ENCODE measurements at regions not wholly inside any gene's neighbourhood (a gene's known extent, or its start where the extent isn't known, plus 50 kb on each side); places are given as distances from the start of the nearest gene placed in this dataset.

DNA sequence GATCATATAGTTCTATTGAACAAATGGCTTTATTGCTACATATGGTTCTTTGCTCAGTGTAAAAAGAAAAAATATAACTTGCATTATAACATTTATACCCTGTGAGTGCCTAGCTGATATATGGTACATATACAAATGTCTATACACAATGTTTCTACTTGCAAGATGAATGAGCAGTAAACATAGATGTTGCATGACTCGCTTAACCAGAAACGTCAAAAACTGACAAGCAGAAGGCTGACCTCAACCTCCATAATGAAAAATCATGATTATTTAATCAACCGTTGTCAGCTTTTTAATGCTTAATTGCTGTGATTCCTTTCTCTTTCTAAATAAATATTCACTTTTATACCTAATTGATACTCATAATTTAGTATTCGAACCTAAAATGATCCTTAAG is 183.3 kb downstream of the PTN start:
- H3K4me3 ChIP-seq (ENCODE audit: low read depth, low read length) = no peak overlapping the region
- TF ChIP-seq, protein P1, sequence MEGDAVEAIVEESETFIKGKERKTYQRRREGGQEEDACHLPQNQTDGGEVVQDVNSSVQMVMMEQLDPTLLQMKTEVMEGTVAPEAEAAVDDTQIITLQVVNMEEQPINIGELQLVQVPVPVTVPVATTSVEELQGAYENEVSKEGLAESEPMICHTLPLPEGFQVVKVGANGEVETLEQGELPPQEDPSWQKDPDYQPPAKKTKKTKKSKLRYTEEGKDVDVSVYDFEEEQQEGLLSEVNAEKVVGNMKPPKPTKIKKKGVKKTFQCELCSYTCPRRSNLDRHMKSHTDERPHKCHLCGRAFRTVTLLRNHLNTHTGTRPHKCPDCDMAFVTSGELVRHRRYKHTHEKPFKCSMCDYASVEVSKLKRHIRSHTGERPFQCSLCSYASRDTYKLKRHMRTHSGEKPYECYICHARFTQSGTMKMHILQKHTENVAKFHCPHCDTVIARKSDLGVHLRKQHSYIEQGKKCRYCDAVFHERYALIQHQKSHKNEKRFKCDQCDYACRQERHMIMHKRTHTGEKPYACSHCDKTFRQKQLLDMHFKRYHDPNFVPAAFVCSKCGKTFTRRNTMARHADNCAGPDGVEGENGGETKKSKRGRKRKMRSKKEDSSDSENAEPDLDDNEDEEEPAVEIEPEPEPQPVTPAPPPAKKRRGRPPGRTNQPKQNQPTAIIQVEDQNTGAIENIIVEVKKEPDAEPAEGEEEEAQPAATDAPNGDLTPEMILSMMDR (IDR thresholded peaks at IDR 0.05; ENCODE audit: borderline replicate concordance, insufficient read depth, low read depth, low read length) = no peak

DNA sequence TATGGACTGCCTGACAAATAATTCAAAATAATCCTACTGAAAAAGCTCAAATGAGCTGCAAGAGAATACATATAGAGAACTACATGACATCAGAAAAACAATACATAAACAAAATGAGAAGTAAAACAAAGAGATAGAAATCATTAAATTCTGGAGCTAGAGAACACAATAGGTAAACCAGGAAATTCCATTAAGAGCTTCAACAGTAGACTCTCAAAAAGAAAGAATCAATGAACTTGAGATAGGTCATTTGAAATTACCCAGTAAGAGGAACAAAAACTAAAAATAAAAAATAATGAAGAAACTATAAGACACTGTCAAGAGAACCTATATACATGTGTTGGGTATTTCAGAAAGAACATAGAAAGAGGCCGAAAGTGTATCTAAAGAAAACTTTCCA is 186.3 kb downstream of the PTN start:
- TF ChIP-seq, protein P1 (IDR thresholded peaks at IDR 0.05; ENCODE audit: borderline replicate concordance, insufficient read depth, low read depth, low read length) = no peak
- no peak overlapping the region for H3K4me3 ChIP-seq (ENCODE audit: low read depth, low read length)

DNA sequence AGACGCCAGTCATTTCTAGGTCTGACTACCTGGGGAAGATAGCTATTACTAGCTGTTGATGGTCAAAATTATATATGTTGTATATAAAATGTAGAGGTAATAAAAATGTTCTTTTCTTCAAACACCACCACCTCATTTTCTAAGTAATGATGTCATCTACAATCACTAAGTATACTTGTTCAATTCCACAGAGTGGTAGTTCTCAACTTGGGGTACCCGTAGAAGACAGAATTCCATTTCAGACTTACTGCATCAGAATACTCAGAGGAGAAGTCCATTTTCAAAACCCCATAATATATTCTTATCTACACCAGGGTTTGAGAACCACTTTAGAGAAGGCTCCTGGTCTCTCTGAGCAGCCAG is 191.9 kb downstream of the PTN start:
- H3K4me3 ChIP-seq (ENCODE audit: low read depth, low read length) = no peak overlapping the region
- TF ChIP-seq, protein P1 (IDR thresholded peaks at IDR 0.05; ENCODE audit: borderline replicate concordance, insufficient read depth, low read depth, low read length) = no peak

DNA sequence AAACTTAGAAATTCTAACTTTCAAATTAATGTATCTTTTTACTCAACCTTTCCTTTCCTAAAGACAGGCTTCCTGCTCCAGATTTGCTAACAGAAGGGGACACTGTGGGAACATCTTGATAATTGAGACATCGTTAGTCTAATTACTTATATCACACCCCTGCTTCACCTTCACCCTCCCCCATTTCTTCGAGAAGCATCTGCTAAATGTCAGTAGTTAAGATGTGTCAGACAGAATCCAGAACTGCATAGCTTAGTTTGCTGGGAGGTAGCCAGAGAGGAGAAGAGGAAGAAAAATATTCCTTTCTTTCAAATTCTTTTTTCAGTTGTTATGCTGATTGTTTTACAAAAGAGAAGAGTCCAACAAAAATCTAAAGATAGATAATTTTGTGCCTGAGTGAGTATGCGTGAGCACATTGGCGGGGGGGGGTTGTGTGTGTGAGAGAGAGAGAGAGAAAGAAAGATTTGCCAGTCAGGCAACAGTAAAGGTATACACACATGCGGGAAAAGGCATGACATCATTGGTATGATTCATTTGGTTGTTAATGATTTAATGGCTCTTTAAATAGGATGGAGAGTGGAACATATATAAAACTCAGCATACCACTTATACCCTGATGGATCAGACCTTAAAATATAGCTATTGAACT is 192.4 kb downstream of the PTN start:
- TF ChIP-seq, protein P1 (IDR thresholded peaks at IDR 0.05; ENCODE audit: borderline replicate concordance, insufficient read depth, low read depth, low read length) = no peak

DNA sequence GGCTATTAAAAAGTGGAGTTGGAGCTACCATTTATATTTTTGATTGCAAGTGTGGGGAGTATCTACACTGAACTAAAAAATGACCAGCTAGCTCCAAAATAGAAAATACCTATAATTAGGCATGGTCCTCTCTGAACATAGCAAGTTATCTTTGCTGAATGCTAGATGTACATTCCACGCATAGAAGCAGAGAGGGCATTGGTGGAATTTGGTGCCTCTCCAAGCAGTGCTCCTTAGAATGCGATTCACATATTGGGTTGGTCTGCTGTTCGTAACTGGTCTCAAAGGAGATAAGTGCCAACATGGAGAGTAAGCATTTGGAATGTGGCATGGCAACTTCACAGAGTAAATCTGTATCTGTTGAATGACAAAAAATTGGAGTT is 196.2 kb downstream of the PTN start:
- no peak overlapping the region for H3K4me3 ChIP-seq (ENCODE audit: low read depth, low read length)
- TF ChIP-seq, protein P1 (IDR thresholded peaks at IDR 0.05; ENCODE audit: borderline replicate concordance, insufficient read depth, low read depth, low read length) = no peak

More for the DNA sequence above, 192.4 kb downstream of the PTN start:
- no peak overlapping the region for H3K4me3 ChIP-seq (ENCODE audit: low read depth, low read length)

DNA sequence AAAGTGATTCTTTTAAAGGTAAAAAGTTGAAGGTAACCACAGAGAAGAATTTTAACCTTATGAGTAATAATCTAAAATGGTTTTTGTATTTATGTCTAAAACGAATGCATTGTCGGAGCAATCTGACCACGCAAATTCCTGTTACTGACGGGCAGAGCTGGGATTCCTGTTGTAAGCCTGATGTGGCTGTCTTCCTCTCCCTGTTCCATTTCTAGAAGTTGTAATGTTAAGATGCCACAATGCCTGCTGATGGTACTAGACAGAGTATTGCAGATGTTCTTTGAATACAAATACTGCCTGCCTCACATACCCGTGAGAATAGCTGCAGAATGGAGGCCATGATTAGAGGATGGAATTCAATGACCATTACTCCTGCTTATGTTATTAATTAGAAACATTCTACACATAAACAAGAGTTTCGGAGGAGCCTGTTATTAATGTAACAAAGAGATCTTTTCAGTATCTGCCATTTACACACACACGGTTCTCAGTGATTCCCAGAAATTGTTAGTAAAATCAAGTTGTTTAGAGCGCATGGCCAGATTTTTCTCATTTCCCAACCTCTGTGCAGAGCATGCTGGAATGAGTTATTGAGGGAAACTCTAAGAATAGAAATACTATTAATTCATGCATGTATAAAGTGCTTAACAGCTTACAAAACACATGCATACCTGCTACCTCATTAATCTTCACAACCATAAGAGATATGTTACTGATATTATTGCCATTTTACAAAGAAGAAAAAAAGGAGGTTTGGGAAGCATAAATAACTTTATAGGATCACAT is 196.8 kb downstream of the PTN start:
- TF ChIP-seq, protein P1 (IDR thresholded peaks at IDR 0.05; ENCODE audit: borderline replicate concordance, insufficient read depth, low read depth, low read length) = no peak
- H3K4me3 ChIP-seq (ENCODE audit: low read depth, low read length) = no peak overlapping the region

DNA sequence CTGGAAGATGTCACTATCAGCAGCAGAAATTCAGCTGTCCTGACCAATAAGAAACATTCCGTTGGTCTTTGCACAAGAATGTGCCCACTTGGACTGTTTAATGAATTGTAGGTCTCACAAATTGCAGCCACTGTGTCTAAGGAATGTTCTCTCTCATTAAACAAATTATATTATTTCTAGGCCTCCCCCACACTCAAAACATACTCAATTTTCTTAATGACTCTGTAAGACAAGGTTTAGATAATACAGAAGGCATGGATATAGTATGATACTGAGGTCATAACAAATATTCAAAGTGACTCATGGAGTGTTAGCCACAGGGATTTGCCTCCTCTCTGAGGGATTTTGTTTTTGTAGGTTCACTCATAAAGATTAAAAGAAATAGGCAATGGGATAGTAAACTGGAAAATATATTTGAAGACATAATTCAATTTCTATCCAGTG is 197.5 kb downstream of the PTN start:
- H3K4me3 ChIP-seq (ENCODE audit: low read depth, low read length) = no peak overlapping the region
- TF ChIP-seq, protein P1 (IDR thresholded peaks at IDR 0.05; ENCODE audit: borderline replicate concordance, insufficient read depth, low read depth, low read length) = no peak
